ENCODE measurements at regions not wholly inside any gene's neighbourhood (a gene's known extent, or its start where the extent isn't known, plus 50 kb on each side); places are given as distances from the start of the nearest gene placed in this dataset.

DNA sequence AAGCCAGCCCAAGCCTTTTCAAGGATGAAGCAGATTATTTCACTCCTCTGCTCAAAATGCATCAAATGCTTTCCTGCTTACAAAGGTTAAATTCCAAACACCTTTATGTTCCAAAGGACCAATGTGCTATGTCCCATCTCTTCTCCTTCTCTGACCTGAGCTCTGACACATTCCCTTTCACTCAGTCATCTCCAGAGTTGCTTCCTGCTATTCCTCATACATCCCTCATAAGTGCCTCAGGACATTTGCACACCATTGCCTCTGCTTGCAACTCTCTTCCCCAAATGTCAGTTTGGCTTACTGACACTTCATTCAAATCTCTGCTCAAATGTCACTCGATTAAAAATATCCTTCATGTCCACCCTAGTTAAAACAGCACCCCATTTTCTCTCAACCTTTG, 53.3 kb upstream of the BMAL1 start:
- no peaks in the 10 kb centered on the region for H3K9me3 Mint-ChIP-seq
- no peaks in the 10 kb centered on the region for H3K36me3 Mint-ChIP-seq (ENCODE audit: low read depth)
- H3K27me3 Mint-ChIP-seq, result no peaks in the 10 kb centered on the region
- H3K4me1 Mint-ChIP-seq (ENCODE audit: low read depth), result peaks cover 7% of the 10 kb centered on the region
- H3K4me3 Mint-ChIP-seq, result no peak overlapping the region
- H3K27ac Mint-ChIP-seq, result no peak overlapping the region

DNA sequence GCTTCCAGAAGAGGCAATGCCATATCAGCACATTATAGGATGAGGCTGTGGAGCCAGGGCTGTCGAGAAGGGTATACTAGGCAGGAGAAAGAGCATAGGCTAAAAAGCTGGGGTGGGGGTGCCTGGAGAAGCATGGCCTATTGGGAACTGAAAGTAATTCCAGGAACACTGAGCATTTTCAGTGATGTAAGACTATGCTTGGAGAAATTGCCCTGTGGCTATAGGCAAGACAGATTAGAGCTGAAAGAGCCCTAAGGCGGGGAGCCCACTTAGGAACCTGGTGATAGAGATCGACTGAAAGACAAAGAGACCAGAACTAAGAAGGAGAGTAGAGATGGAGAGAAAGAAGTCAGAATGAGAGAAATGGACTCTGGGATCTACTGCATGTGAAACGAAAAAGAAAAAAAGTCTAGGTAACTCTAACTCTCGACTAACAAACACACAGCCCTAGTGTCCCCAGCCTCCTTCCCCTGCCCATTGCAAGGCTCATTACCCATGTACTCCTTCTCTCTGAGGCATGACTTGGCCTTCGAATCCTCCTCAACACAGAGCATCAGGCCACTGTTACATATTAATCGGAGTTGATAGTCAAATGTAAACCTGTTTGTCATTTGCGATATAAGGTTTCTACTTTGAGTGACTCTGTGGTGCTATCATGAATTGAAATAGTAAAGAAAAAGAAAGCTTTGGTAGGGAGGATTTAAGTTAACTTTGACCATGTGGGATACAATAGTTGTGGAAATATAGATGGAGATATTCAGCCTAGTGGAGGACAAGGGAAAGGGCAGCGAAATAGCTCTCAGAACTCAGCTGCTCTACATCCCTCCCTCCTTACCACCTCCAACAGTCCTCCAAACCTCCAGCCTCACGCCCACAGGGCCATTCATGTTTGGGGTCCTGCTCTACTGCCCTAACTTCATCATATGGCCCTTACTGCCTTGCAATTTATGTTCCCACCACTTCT, 52.3 kb upstream of the BMAL1 start:
- Mint-ChIP-seq H3K4me1 (ENCODE audit: low read depth) (peaks cover 7% of the 10 kb centered on the region), H3K9me3 (no peaks in the 10 kb centered on the region), H3K4me3 (no peak overlapping the region), H3K27ac (no peak overlapping the region), H3K27me3 (no peaks in the 10 kb centered on the region), H3K36me3 (ENCODE audit: low read depth) (no peaks in the 10 kb centered on the region)

GRCh38 chr11:13227676-13228255, 49.8 kb upstream of the BMAL1 start:
- Mint-ChIP-seq H3K36me3 (ENCODE audit: low read depth) (no peaks in the 10 kb centered on the region), H3K4me3 (no peak overlapping the region), H3K27ac (no peak overlapping the region), H3K27me3 (no peaks in the 10 kb centered on the region), H3K4me1 (ENCODE audit: low read depth) (peaks cover 7% of the 10 kb centered on the region), H3K9me3 (no peaks in the 10 kb centered on the region)
